HG02938 (cell line): ENCODE measurements at regions not wholly inside any gene's neighbourhood (a gene's known extent, or its start where the extent isn't known, plus 50 kb on each side); places are given as distances from the start of the nearest gene placed in this dataset.

ENCODE experiments used
- ATAC-seq: cut with Tn5 transposase; IDR thresholded peaks from one replicate; pipeline ENCODE4 v1.9.1; 2021; ENCODE audit warnings: mild to moderate bottlenecking, moderate library complexity; ENCODE audit not compliant: unreplicated experiment

DNA sequence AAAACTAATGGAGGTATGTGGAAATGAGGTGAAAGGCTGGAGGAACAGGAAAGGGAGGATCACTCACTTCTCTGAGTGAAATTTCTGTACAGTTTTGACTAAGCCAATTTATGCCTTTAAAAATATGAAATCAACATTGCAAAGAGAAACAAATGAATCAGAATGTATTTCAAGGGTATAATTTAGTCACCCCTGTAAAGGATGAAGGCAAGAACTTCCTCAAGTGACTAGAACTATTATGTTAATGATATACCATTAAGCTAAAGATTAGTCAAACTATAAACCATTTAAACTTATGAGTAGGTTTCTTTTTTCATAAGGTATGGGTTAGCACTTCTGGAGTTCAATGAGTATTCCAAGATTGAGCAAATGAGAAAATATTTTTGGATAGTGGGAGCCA, 184.5 kb upstream of the CHORDC1 start:
- ATAC-seq, result peak; percentile 76

DNA sequence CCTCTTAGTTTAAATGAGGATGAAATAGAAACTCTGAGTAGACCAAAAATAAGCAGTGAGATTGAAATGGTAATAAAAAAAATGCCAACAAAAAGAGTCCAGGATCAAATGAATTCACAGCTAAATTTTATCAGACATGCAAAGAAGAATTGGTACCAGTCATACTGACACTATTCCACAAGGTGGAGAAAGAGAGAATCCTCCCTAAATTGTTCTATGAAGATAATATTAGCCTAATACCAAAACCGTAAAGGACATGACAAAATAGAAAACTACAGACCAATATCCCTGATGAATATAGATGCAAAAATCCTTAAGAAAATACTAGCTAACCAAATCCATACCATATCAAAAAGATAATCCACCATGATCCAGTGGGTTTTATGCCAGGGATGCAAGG, 169.8 kb upstream of the CHORDC1 start:
- ATAC-seq, result no peak

DNA sequence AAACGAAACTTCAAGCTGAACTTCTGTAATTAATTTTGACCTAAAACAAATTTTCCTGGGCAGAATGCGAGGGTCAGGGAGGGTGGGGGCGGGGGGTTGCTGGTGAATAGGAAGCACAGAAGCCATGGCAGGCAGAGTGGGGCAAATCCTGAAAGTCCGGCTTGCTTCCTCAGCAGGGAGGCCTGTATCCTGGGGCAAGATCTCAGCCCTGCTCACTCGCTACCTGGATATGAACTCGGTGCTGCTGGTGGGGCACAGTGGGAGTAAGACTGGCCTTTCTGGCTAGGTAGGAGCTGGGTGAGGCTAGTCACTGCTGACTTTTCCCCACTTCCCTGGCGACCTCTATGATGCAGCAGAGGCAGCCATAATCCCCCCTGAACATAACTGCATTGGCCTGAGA, 168.9 kb upstream of the CHORDC1 start:
- no peak for ATAC-seq

DNA sequence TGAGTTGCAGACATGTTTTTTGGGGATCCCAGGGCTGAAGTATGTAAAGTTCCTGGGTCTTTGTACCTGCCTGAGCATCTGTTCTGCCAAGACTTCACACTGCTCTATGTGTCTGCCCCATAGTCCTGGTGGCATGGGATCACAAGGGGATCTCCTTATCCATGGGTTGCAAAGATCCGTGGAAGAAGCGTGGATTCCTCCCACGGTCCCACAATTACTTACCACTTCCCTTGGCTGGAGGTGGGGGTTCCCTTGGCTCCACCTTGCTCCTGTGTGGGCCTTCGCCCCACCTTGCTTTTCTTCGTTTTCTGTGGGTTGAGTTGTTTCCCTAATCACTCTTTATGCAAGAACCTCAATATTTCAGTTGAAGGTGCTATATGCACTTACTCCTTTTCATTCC, 157.4 kb upstream of the CHORDC1 start:
- ATAC-seq, result no peak

DNA sequence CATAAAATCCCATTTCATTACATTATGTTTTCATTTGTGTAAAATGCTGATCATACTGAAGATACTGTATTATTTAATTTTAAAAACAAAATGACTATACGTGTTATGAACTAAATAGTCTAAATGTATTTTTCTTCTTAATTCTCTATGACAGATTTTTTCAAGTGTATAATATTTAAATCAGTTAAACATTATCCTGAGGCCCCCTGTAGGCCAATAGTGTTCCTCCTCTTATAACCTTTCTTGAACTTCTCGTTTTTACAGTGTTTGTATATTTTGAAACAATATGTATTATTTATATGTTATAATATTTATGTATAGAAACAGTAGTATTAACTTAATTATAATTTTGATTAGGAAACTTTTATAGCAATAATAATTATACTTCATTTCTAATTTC, 151.1 kb upstream of the CHORDC1 start:
- no peak for ATAC-seq

DNA sequence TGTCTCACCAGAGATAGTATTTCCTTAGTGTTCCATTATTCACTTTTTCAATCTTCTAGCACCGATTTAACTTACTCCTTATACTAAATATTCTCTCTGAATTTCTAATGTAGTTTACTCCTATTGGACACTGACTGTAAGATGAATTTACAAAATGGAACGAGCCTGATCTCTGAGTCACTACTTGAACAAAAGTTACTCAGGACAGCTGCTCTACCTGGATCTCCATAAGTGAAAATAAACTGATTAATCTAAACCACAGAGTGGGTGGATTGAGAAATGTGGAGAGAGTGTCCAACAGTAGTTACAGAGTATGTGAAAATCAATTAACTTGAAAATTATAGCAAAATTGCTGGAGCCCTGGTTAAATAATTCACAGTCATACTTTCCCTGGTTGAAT, 141.7 kb upstream of the CHORDC1 start:
- no peak for ATAC-seq

DNA sequence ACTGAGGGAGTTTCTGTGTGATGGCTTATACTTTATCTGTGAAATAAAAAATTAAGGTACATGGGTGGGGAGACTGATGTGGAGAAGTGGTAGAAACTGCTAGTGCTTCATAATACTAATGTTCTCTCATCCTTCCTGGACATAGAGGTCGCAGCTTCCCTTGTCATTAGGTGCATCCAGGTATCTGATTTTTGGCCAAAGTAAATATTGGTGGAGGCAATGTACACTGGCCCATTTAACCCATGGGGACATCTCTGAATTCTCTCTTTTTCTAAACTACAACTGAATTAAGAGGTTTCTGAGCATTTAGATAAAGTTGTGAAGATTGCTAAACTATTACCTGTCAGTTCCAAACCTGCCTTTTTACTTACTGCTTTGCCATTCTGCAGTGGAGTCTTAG, 140.9 kb upstream of the CHORDC1 start:
- no peak for ATAC-seq

DNA sequence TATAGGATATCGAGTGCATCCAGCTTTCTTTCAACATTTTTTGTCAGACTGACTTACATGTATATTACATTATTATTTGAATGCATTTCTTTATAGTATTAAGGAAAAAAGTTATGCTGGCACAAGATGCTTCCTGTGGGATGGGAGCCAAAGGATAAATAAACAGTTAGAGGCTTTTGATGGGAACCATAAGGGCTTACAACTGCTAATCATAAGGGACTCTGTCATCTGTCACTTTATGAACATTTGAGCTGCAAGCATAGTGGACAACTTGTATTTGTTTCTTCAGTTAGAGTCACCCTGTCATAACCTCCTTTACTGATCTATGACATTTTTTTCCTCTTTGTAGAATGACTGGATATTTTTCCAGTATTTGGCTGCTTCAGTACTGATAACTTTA, 132.4 kb upstream of the CHORDC1 start:
- no peak for ATAC-seq

DNA sequence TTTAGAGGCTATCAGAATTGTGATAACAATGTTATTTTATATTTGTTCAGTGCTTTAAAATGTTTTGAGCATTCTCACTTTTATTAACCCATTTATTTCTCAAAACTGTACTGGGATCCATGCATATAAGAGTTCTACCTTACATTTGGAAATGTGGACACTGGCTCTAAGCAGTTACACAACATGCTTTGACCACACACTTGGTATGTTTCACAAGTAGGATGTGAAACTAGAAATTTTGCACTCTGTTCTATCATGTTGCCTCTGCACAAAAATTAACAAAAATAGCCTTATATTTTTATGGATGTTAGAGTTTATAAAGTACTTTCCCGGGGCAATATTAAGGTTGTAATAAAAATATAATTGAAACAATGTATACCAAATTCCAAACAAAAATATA, 126.9 kb upstream of the CHORDC1 start:
- ATAC-seq, result no peak

DNA sequence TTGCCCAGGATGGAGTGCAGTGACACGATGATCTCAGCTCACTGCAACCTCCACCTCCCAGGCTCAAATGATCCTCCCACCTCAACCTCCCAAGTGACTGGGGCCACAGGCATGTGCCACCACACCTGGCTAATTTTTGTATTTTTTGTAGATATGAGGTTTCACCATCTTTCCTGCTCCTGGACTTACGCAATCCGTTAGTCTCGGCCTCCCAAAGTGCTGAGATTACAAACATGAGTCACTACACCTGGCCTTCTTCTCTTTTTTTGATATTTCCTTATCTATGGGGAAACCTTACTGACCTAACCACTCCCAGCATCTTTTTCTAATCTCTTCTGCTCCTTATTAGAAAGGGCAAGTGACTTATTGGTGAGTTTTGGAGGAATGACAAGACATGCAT, 121.7 kb upstream of the CHORDC1 start:
- ATAC-seq, result no peak

DNA sequence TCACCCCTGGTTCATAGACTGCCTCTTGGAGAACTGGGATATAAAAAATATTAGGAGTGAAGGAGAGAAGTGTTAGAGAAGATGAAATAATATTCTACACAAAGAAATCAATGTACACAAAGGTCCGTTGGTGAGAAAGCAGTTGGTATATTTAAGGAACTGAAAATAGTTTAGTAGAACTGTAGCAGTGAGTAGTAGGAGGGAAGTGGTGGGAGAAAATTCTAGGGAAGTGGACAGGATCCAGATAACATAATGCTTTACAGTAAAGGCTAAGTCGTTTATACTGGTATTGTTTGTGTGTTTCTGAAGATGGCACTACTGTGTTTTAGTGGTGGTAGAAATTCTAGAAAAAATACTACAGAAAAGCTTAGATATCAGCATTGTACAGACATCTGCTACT, 120.8 kb upstream of the CHORDC1 start:
- ATAC-seq, result no peak

DNA sequence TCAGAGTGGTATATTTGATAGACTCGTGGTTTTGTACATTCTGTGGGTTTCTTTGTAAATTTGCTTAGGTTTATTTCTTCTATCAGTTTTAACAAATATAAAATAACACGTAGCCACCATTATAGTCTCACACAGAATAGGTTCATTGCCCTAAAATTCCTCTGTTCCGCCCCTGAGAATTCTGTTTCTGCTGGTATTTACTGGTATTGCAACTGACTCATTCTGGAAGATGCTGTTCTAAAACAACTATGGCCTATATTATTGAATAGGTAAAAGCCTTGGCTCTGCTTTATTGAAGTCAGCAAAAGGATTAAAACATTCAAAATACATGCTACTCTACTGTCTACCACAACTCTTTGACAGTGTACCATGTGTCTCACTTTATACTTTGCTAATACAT, 119.1 kb upstream of the CHORDC1 start:
- no peak for ATAC-seq

DNA sequence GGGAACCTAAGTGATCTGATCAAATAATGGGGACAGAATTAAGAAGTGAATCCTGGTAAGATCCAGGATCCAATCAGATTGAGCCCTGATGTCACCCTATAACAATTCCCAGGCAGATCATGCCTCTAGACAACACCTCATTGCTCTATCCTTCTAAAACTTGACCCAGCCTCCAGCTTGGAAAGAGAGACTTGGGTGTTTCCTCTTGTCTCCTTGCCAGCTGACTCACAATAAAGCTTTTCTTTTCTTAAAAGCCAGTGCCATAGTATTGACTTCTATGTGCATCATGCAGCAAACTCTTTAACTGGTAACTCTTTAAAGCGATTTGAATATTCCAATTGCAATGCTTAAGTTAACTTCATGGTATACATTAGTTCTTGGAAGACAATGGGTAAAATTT, 109.6 kb upstream of the CHORDC1 start:
- ATAC-seq, result no peak

DNA sequence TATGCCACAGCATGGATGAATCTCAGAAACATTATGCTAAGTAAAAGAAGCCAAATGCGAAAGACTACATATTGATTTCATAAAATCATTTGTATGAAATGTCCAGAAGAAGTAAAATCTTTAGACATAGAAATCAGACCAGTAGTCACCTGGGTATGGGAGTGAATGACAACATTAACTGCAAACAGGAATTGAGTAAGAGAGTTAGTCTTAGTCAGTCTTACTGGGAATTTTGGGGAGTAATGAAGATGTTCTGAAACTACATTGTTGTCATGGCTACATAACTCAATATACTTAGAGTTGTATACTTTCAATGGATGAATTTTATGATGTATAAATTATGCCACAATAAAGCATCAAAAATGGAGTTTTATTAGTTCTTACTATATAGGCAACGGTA, 107.8 kb upstream of the CHORDC1 start:
- ATAC-seq, result no peak

DNA sequence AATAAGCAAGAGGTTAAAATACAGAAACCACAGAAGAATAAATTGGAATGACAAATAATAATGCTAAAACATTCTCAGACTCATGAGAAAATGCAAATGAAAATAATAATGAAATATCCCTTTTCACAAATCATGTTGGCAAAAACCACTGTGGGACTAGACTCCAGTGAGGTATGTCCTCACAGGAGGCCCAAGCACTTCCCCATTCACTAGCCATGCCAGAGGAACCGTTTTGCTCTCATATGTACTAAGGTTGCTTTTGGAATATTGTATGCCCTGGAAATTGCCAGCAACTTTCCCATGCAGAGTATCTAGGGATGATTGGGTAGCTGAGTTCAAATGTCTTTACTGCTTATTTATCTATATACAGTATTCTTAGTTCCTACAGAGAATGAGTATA, 106.2 kb upstream of the CHORDC1 start:
- ATAC-seq, result no peak

DNA sequence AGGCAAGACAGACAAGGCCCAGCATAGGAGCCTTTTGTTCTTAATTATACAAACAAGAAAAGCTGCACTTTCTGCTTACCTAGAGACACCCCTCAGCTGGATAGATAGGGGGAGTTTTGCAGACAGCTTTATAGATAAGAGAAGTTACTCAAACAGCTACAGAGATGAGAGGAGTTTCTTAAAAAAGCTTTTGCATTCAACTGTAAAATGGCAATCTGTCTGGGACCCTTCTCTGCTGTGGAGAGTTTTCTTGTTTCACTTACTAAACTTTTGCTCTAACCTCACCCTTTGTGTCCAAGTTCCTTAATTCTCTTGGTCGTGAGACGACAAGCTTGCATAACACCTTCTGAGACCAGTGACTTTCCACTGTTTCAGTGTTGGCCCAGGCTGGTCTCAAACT, 103.8 kb upstream of the CHORDC1 start:
- ATAC-seq, result peak; percentile 54

DNA sequence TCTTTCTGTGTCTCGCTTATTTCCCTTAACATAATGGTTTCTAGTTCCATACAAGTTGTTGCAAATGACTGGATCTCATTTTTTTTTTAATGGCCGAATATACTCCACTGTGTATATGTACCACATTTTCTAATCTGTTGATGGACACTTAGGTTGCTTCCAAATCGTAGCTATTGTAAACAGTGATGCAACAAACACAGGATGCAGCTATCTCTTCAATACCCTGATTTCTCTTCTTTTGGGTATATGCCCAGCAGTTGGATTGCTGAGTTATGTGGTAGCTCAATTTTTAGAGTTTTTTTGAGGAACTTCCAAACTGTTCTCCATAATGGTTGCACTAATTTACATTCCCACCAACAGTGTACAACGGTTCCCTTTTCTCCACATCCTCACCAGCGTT, 100.4 kb upstream of the CHORDC1 start:
- ATAC-seq, result no peak

DNA sequence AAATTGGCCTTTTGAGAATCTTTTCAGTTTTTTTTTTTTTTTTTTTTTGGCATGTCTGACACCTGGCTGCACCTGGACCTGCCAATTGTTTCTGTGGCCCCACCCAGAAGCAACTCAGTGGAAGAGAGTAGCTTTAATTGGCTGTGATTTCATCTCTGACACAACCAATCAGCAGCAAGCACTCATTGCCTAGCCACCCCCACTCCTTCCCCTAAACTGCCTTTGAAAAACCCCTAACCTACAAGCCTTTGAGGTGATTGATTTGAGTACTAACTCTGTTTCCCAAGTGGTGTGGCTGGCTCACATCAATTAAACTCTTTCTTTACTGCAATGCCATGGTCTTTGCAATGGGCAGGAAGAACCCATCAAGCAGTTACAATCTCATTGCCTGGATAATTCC, 98.2 kb upstream of the CHORDC1 start:
- ATAC-seq, result no peak

DNA sequence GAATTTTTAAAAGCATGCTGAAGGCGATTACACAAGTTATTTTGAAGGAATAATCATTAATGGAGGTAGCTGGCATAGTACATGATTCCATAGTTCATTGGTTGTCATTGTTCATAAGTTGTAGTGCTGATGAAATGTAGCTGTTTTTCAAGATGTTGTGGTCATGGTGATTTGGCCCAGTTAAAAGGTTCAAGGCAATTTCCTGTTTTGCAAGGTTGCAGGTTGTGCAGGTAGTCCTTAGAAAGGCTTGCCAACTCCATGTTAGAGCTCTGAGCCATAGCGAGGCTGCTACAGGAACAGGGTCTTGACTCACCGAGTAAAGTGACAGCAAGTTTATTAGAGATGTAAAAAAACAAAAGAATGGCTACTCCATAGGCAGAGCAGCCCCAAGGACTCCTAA, 95.8 kb upstream of the CHORDC1 start:
- no peak for ATAC-seq

DNA sequence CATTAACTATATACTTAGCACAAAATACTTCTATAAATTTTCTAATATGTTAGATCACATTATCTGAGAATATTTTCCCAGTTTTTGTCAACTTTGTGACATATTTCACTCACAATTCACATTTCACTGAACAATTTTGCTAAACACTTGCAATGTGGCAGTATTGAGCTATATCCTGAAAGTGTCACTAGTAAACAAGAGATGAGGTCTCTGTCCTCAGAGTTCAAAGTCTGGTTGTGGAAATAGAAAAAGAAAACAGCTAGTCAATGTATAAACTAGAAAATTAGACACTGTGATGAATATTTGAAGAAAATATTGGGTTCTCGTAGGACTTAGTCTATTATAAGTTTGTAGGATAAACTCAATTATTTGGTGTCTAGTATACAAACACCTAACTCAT, 87.4 kb upstream of the CHORDC1 start:
- ATAC-seq, result no peak

DNA sequence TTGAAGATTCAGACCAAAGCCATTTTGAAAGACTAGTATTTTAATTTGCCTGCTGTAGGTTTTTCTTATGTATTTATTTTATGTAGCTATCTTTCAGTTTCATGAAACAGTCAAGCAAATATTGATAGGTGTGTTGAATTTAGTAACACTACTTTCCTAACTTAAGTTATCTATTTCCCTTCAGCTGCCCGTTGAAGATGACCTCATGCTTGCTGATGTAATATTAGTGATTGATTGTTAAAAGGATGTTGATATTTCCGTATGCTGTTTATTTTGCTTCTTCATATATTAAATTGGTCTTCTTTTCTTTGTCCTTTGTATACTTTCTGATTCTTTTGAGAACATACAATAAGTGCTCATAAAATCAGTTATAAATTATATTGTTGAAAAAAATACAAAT, 86.8 kb upstream of the CHORDC1 start:
- ATAC-seq, result no peak

DNA sequence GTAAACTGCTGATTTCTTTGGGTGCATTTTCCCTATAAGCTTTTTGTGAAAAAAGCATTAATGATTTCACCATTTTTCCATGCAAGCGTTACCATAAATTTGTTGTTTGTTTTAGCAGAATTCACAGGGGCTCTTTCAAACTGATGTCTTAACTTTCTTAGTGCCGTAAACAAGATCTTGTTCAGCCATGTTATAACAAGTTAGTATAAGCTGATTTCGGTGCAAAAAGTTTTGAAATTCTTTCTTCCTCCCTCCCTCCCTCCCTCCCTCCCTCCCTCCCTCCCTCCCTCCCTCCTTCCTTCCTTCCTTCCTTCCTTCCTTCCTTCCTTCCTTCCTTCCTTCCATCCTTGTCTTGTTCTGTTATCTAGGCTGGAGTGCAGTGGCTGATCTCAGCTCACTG, 71.7 kb upstream of the CHORDC1 start:
- ATAC-seq, result no peak

DNA sequence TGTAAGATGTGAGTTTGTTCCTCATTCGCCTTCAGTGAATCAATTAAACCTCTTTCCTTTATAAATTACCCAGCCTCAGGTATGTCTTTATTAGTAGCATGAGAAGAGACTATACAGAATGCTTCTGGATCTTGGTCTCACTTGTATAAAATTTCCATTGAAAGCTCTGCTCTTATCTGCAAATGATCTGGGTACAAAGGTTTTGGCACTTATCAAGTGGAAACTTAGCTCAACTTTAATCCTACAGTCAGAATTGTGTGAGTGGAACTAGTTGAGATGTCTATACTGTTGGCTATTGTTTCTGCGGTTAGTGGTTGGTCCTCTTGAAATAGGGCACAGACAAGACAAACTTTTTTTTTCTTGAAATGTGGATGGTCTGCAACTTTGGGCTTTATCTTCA, 71.2 kb upstream of the CHORDC1 start:
- ATAC-seq, result no peak

DNA sequence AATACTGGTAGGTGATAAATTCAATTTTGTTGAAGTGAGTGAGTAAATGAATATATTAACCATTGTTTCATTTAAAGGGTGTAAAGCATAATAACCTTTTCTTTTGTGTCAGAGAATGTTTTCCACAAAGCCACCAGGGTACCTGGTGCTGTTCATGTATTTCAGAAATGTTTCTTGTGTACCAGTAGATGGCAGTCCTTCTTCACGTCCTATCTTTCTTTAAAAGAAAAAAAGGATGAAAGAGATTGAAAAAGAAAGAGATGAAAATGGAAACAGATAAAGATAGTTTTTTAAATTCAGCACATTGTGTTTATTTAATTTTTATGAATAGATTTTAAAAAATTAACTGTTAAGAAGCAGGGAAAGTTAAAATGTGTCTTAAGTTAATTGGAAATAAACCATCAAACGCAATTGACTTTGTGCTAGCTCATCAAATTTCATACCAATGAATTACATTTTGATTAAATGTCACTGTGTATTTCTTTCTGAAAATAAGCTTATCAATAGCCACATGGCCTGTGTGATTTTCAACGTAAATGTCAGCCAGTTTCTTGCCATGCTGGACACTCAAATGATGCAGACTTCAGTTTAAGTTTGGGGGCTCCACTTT, 65.5 kb upstream of the CHORDC1 start:
- peak; percentile 77 for ATAC-seq
